Neural cell (in vitro differentiated cells): ENCODE measurements at regions not wholly inside any gene's neighbourhood (a gene's known extent, or its start where the extent isn't known, plus 50 kb on each side); places are given as distances from the start of the nearest gene placed in this dataset.
"Not testable (repeated sequence)": the region's sequence is repeated elsewhere in the genome, so short reads cannot be mapped to it uniquely, and the experiment has no call there.

Experiments used
- H2AFZ ChIP-seq: fragments of 200-600, 300-800 bp; sonication (generic), shearing (Covaris generic); 2 replicates; pipeline ENCODE4 v1.6.0; 2014; ENCODE audit warnings: low read depth, mild to moderate bottlenecking, antibody characterized with exemption, low read length, moderate library complexity
- H3F3A ChIP-seq: fragments of 200-600 bp; shearing (Covaris generic); 2 replicates; pipeline ENCODE4 v1.6.1; 2016; ENCODE audit warnings: mild to moderate bottlenecking, moderate library complexity, mixed read lengths, antibody characterized with exemption, low read length; ENCODE audit not compliant: insufficient read depth, poor library complexity, severe bottlenecking
- H3K27ac ChIP-seq: fragments of 200-600, 300-800 bp; sonication (generic), shearing (Covaris generic); 2 replicates; pipeline ENCODE4 v1.5.1; 2014; ENCODE audit warnings: mild to moderate bottlenecking, low read length, moderate library complexity
- H3K27me3 ChIP-seq: fragments of 300-800, 200-600 bp; sonication (generic), shearing (Covaris generic); 2 replicates; pipeline ENCODE4 v1.6.0; 2014; ENCODE audit warnings: mild to moderate bottlenecking, low read depth, low read length, moderate library complexity; ENCODE audit not compliant: insufficient read depth
- H3K36me3 ChIP-seq: fragments of 300-800, 200-600 bp; sonication (generic), shearing (Covaris generic); 2 replicates; pipeline ENCODE4 v1.5.1; 2014; ENCODE audit warnings: mild to moderate bottlenecking, antibody characterized with exemption, low read length, moderate library complexity; ENCODE audit not compliant: insufficient read depth
- H3K4me2 ChIP-seq: fragments of 300-800, 200-600 bp; sonication (generic), shearing (Covaris generic); 2 replicates; pipeline ENCODE4 v1.6.0; 2014; ENCODE audit warnings: mild to moderate bottlenecking, low read length
- H3K4me3 ChIP-seq: fragments of 300-800, 200-600 bp; sonication (generic), shearing (Covaris generic); 2 replicates; pipeline ENCODE4 v1.5.1; 2014; ENCODE audit warnings: mild to moderate bottlenecking, low read length, moderate library complexity
- H3K79me2 ChIP-seq: fragments of 200-600 bp; shearing (Covaris generic); replicated peaks from 2 replicates; pipeline ENCODE4 v1.6.0; 2014; ENCODE audit warnings: mild to moderate bottlenecking, low read length, moderate library complexity; ENCODE audit not compliant: insufficient read depth
- H3K9ac ChIP-seq: fragments of 300-800, 200-600 bp; sonication (generic), shearing (Covaris generic); 2 replicates; pipeline ENCODE4 v1.6.1; 2016; ENCODE audit warnings: mild to moderate bottlenecking, low read length, mixed read lengths
- H3K9me2 ChIP-seq: fragments of 200-600 bp; shearing (Covaris generic); 2 replicates; pipeline ENCODE4 v1.6.1; 2016; ENCODE audit warnings: mild to moderate bottlenecking, low read length, mixed read lengths; ENCODE audit not compliant: insufficient read depth
- H3K9me3 ChIP-seq: fragments of 200-600, 300-800 bp; sonication (generic), shearing (Covaris generic); 2 replicates; pipeline ENCODE4 v1.6.1; 2016; ENCODE audit warnings: mild to moderate bottlenecking, mixed run types, low read length, moderate library complexity, mixed read lengths
- H4K20me1 ChIP-seq: fragments of 200-600 bp; shearing (Covaris generic); 2 replicates; pipeline ENCODE4 v1.6.1; 2016; ENCODE audit warnings: mild to moderate bottlenecking, mixed run types; ENCODE audit not compliant: insufficient read depth
- EP300 ChIP-seq: fragments of 450-650 bp; conservative IDR thresholded peaks from 2 replicates; pipeline ENCODE4 v1.6.1; 2014; ENCODE audit warnings: antibody characterized with exemption, mild to moderate bottlenecking, moderate library complexity; ENCODE audit not compliant: poor library complexity, severe bottlenecking
- EZH2 ChIP-seq: fragments of 200-600, 300-800 bp; shearing (Covaris generic), sonication (generic); IDR thresholded peaks from 2 replicates; pipeline ENCODE4 v1.6.1; 2014; ENCODE audit warnings: antibody characterized with exemption, low read length, borderline replicate concordance, mild to moderate bottlenecking; ENCODE audit not compliant: insufficient read depth, poor library complexity, severe bottlenecking
- MXI1 ChIP-seq: fragments of 450-650 bp; conservative IDR thresholded peaks from 2 replicates; pipeline ENCODE4 v1.6.1; 2014; ENCODE audit warnings: antibody characterized with exemption, mild to moderate bottlenecking; ENCODE audit not compliant: poor library complexity, severe bottlenecking
- POLR2AphosphoS5 ChIP-seq: IDR thresholded peaks from 2 replicates; pipeline ENCODE4 v1.6.1; 2012
- RAD21 ChIP-seq: fragments of 450-650 bp; conservative IDR thresholded peaks from 2 replicates; pipeline ENCODE4 v1.6.1; 2014; ENCODE audit warnings: antibody characterized with exemption, mild to moderate bottlenecking, moderate library complexity
- SMC3 ChIP-seq: fragments of 450-650 bp; conservative IDR thresholded peaks from 2 replicates; pipeline ENCODE4 v1.6.1; 2014; ENCODE audit warnings: antibody characterized with exemption, mild to moderate bottlenecking, moderate library complexity; ENCODE audit not compliant: poor library complexity
- TAF1 ChIP-seq: IDR thresholded peaks from 2 replicates; pipeline ENCODE4 v1.6.1; 2012; ENCODE audit warnings: low read depth
- TF ChIP-seq, protein P1 (sequence below): IDR thresholded peaks from 2 replicates; pipeline ENCODE4 v1.6.1; 2012; ENCODE audit warnings: borderline replicate concordance
- TF ChIP-seq, protein P2 (sequence below): fragments of 450-650 bp; IDR thresholded peaks from 2 replicates; pipeline ENCODE4 v1.5.1; 2014; ENCODE audit warnings: antibody characterized with exemption, mild to moderate bottlenecking, moderate library complexity; ENCODE audit not compliant: poor library complexity, severe bottlenecking

DNA sequence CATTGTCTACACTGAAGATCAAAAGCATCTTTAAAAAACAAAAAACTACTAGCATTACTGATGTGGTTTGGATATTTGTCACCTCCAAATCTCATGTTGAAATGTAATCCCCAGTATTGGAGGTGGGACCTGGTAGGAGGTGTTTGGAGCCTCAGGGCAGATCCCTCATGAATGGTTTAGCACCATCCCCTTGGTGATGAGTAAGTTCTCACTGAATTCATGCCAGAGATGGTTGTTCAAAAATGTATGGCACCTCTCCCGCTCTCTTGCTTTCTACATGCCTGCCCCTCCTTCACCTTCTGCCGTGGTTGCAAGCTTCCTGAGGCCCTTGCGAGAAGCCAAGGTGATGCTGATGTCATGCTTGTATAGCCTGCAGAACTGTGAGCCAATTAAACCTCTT, 136.6 kb upstream of the FHIT start:
- H3F3A ChIP-seq, result no peaks in the 10 kb centered on the region

DNA sequence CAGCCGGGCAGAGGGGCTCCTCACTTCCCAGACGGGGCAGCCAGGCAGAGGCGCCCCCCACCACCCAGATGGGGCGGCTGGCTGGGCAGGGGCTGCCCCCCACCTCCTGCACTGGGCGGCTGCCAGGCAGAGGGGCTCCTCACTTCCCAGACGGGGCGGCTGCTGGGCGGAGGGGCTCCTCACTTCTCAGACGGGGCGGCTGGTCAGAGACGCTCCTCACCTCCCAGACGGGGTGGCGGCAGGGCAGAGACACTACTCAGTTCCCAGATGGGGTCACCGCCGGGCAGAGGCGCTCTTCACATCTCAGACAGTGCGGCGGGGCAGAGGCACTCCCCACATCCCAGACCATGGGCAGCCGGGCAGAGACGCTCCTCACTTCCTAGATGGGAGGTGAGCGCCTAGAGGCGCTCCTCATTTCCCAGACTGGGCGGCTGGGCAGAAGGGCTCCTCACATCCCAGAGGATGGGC, 142.3 kb upstream of the FHIT start:
- not testable (repeated sequence) for H3K4me3 ChIP-seq, H3F3A ChIP-seq, H3K79me2 ChIP-seq, H3K4me2 ChIP-seq, H3K9me2 ChIP-seq, H2AFZ ChIP-seq, H3K27me3 ChIP-seq, H3K9ac ChIP-seq, H3K9me3 ChIP-seq, H4K20me1 ChIP-seq, H3K27ac ChIP-seq, H3K36me3 ChIP-seq

More for the DNA sequence above, 136.6 kb upstream of the FHIT start:
- no peak overlapping the region for H3K27ac ChIP-seq
- no peak overlapping the region for H3K9ac ChIP-seq
- no peak overlapping the region for H2AFZ ChIP-seq
- no peak overlapping the region for H3K4me3 ChIP-seq
- H3K36me3 ChIP-seq, result no peaks in the 10 kb centered on the region
- no peak overlapping the region for H3K4me2 ChIP-seq
- H3K9me2 ChIP-seq, result no peaks in the 10 kb centered on the region
- TF ChIP-seq RAD21 (no peak), TAF1 (no peak), POLR2AphosphoS5 (no peak), EP300 (no peak), MXI1 (no peak), SMC3 (no peak), EZH2 (no peak)
- TF ChIP-seq, protein P1, sequence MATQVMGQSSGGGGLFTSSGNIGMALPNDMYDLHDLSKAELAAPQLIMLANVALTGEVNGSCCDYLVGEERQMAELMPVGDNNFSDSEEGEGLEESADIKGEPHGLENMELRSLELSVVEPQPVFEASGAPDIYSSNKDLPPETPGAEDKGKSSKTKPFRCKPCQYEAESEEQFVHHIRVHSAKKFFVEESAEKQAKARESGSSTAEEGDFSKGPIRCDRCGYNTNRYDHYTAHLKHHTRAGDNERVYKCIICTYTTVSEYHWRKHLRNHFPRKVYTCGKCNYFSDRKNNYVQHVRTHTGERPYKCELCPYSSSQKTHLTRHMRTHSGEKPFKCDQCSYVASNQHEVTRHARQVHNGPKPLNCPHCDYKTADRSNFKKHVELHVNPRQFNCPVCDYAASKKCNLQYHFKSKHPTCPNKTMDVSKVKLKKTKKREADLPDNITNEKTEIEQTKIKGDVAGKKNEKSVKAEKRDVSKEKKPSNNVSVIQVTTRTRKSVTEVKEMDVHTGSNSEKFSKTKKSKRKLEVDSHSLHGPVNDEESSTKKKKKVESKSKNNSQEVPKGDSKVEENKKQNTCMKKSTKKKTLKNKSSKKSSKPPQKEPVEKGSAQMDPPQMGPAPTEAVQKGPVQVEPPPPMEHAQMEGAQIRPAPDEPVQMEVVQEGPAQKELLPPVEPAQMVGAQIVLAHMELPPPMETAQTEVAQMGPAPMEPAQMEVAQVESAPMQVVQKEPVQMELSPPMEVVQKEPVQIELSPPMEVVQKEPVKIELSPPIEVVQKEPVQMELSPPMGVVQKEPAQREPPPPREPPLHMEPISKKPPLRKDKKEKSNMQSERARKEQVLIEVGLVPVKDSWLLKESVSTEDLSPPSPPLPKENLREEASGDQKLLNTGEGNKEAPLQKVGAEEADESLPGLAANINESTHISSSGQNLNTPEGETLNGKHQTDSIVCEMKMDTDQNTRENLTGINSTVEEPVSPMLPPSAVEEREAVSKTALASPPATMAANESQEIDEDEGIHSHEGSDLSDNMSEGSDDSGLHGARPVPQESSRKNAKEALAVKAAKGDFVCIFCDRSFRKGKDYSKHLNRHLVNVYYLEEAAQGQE, result no peak
- TF ChIP-seq, protein P2, sequence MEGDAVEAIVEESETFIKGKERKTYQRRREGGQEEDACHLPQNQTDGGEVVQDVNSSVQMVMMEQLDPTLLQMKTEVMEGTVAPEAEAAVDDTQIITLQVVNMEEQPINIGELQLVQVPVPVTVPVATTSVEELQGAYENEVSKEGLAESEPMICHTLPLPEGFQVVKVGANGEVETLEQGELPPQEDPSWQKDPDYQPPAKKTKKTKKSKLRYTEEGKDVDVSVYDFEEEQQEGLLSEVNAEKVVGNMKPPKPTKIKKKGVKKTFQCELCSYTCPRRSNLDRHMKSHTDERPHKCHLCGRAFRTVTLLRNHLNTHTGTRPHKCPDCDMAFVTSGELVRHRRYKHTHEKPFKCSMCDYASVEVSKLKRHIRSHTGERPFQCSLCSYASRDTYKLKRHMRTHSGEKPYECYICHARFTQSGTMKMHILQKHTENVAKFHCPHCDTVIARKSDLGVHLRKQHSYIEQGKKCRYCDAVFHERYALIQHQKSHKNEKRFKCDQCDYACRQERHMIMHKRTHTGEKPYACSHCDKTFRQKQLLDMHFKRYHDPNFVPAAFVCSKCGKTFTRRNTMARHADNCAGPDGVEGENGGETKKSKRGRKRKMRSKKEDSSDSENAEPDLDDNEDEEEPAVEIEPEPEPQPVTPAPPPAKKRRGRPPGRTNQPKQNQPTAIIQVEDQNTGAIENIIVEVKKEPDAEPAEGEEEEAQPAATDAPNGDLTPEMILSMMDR, result no peak
- H3K9me3 ChIP-seq, result no peaks in the 10 kb centered on the region
- H3K27me3 ChIP-seq, result no peaks in the 10 kb centered on the region
- no peaks in the 10 kb centered on the region for H3K79me2 ChIP-seq
- no peaks in the 10 kb centered on the region for H4K20me1 ChIP-seq

DNA sequence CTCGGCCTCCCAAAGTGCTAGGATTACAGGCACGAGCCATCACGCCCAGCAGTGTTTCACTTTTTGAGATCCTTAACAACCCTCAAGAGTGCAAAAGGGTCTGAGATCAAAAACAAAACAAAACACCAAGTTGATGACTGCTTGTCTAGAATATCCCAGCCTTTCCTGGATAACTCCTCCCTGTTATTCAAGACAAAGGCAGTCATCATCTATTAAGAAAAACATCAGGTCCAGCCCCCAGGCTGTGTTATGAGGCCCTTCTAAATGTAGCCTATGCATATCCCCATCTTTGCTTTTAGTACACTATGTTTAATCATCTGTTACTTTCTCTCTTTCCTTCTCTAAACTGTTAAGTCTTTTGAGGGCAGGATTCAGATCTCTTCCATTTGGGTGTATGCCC, 150.1 kb upstream of the FHIT start:
- H3K9me3 ChIP-seq, result no peaks in the 10 kb centered on the region
- H2AFZ ChIP-seq, result no peak overlapping the region
- no peaks in the 10 kb centered on the region for H3K27me3 ChIP-seq
- no peak overlapping the region for H3K4me2 ChIP-seq
- no peaks in the 10 kb centered on the region for H3K9me2 ChIP-seq
- H3K79me2 ChIP-seq, result no peaks in the 10 kb centered on the region
- no peaks in the 10 kb centered on the region for H3F3A ChIP-seq
- TF ChIP-seq MXI1 (no peak), RAD21 (no peak), TAF1 (no peak)
- H3K36me3 ChIP-seq, result no peaks in the 10 kb centered on the region
- H3K27ac ChIP-seq, result no peak overlapping the region
- no peak overlapping the region for H3K9ac ChIP-seq
- H4K20me1 ChIP-seq, result no peaks in the 10 kb centered on the region
- no peak overlapping the region for H3K4me3 ChIP-seq
